ENCODE measurements at regions not wholly inside any gene's neighbourhood (a gene's known extent, or its start where the extent isn't known, plus 50 kb on each side); places are given as distances from the start of the nearest gene placed in this dataset.
"Not testable (repeated sequence)": the region's sequence is repeated elsewhere in the genome, so short reads cannot be mapped to it uniquely, and the experiment has no call there.

- no peak for DNase-seq
- Mint-ChIP-seq H3K27me3 (no peaks in the 10 kb centered on the region), H3K4me1 (no peaks in the 10 kb centered on the region), H3K36me3 (ENCODE audit: low read depth) (no peaks in the 10 kb centered on the region), H3K9me3 (peaks cover 11% of the 10 kb centered on the region), H3K27ac (no peak overlapping the region), H3K4me3 (no peak overlapping the region)
- ChIA-PET CTCF (no interaction called here), POLR2A (no interaction called here)
Measured at GRCh38 chr3:90068783-90069182, 961.4 kb downstream of the EPHA3 start.

GRCh38 chr3:90069748-90070147, 962.3 kb downstream of the EPHA3 start:
- Mint-ChIP-seq H3K9me3 (peaks cover 8% of the 10 kb centered on the region), H3K36me3 (ENCODE audit: low read depth) (no peaks in the 10 kb centered on the region), H3K27me3 (no peaks in the 10 kb centered on the region), H3K4me3 (no peak overlapping the region), H3K4me1 (no peaks in the 10 kb centered on the region), H3K27ac (no peak overlapping the region)
- DNase-seq, result no peak
- POLR2A ChIA-PET, result no interaction called here
- CTCF ChIA-PET, result no interaction called here

DNA sequence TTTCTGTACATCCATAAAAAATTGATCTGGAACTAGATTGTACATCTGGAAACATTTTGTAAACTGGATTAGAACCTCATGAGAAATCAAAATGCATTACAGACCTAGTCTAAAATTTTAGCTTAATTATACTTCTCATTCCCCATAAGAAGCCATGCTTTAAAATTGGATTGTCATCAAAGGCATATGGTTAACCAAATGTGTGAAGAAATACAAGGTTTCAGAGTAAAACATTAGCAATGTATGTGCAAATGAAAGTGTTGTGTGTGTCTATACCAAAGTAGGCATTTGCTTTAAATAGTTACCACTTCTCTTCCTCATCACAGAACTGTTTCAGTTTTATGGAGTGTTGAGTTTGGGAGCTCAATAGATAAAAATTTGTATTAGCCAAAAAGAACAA, 968.7 kb downstream of the EPHA3 start:
- POLR2A ChIA-PET, result no interaction called here
- Mint-ChIP-seq H3K4me3 (no peak overlapping the region), H3K9me3 (peaks cover 8% of the 10 kb centered on the region), H3K27ac (no peak overlapping the region), H3K27me3 (no peaks in the 10 kb centered on the region), H3K4me1 (no peaks in the 10 kb centered on the region), H3K36me3 (ENCODE audit: low read depth) (no peaks in the 10 kb centered on the region)
- CTCF ChIA-PET, result no interaction called here
- no peak for DNase-seq

- H3K4me3 Mint-ChIP-seq, result no peak overlapping the region
- no peaks in the 10 kb centered on the region for H3K9me3 Mint-ChIP-seq
- H3K27me3 Mint-ChIP-seq, result no peaks in the 10 kb centered on the region
- no peak for DNase-seq
- H3K27ac Mint-ChIP-seq, result no peak overlapping the region
- no peaks in the 10 kb centered on the region for H3K4me1 Mint-ChIP-seq
- ChIA-PET POLR2A (no interaction called here), CTCF (no interaction called here)
- no peaks in the 10 kb centered on the region for H3K36me3 Mint-ChIP-seq (ENCODE audit: low read depth)
Measured at GRCh38 chr3:90080988-90081387, 973.6 kb downstream of the EPHA3 start.

DNA sequence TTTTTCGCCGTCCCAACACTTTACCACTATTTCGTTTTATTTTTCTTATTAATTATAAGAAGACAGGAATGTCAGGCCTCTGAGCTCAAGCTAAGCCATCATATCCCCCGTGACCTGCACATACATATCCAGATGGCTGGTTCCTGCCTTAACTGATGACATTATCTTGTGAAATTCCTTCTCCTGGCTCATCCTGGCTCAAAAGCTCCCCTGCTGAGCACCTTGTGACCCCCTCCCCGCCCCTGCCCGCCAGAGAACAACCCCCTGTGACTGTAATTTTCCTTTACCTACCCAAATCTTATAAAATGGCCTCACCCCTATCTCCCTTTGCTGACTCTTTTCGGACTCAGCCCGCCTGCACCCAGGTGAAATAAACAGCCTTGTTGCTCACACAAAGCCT, 978.9 kb downstream of the EPHA3 start:
- H3K4me3 Mint-ChIP-seq; H3K27ac Mint-ChIP-seq; H3K36me3 Mint-ChIP-seq (ENCODE audit: low read depth); CTCF ChIA-PET; H3K4me1 Mint-ChIP-seq; DNase-seq; H3K9me3 Mint-ChIP-seq; H3K27me3 Mint-ChIP-seq; POLR2A ChIA-PET: not testable (repeated sequence)

- DNase-seq, result no peak
- Mint-ChIP-seq H3K4me3 (no peak overlapping the region), H3K9me3 (no peaks in the 10 kb centered on the region), H3K36me3 (ENCODE audit: low read depth) (no peaks in the 10 kb centered on the region), H3K27me3 (no peaks in the 10 kb centered on the region), H3K27ac (no peak overlapping the region), H3K4me1 (no peaks in the 10 kb centered on the region)
- CTCF ChIA-PET, result no interaction called here
- POLR2A ChIA-PET, result no interaction called here
Measured at GRCh38 chr3:90087703-90088102, 980.3 kb downstream of the EPHA3 start.

DNA sequence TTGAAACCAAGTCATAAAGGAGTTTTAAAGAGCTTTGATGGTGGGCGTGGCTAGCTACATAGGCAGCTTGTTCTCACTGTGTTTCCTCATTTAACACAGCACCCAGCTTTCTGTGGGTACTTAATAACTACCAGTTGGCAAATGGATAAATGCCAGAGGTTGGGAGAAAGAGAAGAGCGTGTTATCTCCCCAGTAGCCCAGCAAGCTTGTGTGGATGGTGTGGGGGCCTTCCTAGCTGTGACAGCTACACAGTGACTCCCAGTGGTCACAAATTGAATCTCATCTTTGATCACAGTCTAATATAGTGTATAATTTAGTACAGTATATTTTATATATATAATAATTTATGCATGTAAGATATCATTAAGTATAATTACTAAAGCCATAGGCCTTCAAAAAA, 984.1 kb downstream of the EPHA3 start:
- DNase-seq, result no peak
- CTCF ChIA-PET, result interaction anchor here (0.6 kb wide), 1 partner anchor 13 kb away, joined by 3 read pairs; no protein-coding TSS in a partner anchor
- H3K27me3 Mint-ChIP-seq, result no peaks in the 10 kb centered on the region
- H3K27ac Mint-ChIP-seq, result no peak overlapping the region
- no peaks in the 10 kb centered on the region for H3K36me3 Mint-ChIP-seq (ENCODE audit: low read depth)
- no peak overlapping the region for H3K4me3 Mint-ChIP-seq
- no peaks in the 10 kb centered on the region for H3K9me3 Mint-ChIP-seq
- POLR2A ChIA-PET, result no interaction called here
- H3K4me1 Mint-ChIP-seq, result no peaks in the 10 kb centered on the region

GRCh38 chr3:90092994-90093393, 985.6 kb downstream of the EPHA3 start:
- Mint-ChIP-seq H3K4me3 (no peak overlapping the region), H3K27ac (no peak overlapping the region), H3K4me1 (no peaks in the 10 kb centered on the region), H3K9me3 (no peaks in the 10 kb centered on the region), H3K27me3 (no peaks in the 10 kb centered on the region), H3K36me3 (ENCODE audit: low read depth) (no peaks in the 10 kb centered on the region)
- ChIA-PET POLR2A (no interaction called here), CTCF (no interaction called here)
- no peak for DNase-seq

DNA sequence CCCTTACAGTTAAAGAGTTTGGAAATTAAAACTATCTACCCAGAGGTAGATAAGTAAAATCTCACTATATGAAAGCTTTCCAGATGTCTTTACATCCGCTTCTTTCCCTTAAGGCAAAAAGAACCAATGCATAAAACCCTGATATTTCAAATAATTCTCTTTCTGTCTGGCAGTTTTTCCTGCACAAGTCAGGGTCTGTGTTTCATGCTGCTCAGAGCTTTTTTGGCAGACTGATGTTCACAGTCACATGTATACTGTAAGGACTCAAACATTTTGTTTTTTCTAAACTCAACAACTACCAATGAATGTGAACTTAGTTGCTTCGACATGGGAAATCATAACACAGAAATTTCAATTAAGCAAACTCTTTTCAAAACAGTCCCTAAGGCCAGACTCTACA, 988.4 kb downstream of the EPHA3 start:
- POLR2A ChIA-PET, result no interaction called here
- Mint-ChIP-seq H3K27ac (no peak overlapping the region), H3K4me1 (no peaks in the 10 kb centered on the region), H3K27me3 (no peaks in the 10 kb centered on the region), H3K4me3 (no peak overlapping the region), H3K9me3 (no peaks in the 10 kb centered on the region), H3K36me3 (ENCODE audit: low read depth) (no peaks in the 10 kb centered on the region)
- CTCF ChIA-PET, result no interaction called here
- no peak for DNase-seq

DNA sequence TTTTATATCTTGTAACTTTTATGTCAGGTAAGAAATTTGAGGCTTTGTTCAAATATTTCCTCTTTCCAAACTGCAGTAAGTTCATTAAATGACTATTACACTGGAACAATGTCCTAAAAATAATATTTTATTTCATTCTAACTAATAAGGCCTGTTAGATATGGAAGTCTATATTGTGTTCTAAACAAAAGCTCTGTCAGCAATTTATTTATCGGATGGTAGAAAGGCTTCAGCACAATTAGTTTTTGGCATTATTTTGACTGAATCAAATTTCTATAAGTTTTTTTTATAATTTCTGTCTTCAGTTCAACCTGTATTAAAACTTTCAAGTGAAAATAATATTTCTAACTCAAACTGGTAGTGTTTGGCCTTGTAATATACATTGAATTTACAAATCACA, 992.1 kb downstream of the EPHA3 start:
- Mint-ChIP-seq H3K4me1 (no peaks in the 10 kb centered on the region), H3K9me3 (peaks cover 6% of the 10 kb centered on the region), H3K27me3 (no peaks in the 10 kb centered on the region), H3K27ac (no peak overlapping the region), H3K36me3 (ENCODE audit: low read depth) (no peaks in the 10 kb centered on the region), H3K4me3 (no peak overlapping the region)
- CTCF ChIA-PET, result no interaction called here
- POLR2A ChIA-PET, result no interaction called here
- no peak for DNase-seq

- ChIA-PET POLR2A (no interaction called here), CTCF (no interaction called here)
- Mint-ChIP-seq H3K36me3 (ENCODE audit: low read depth) (no peaks in the 10 kb centered on the region), H3K27me3 (no peaks in the 10 kb centered on the region), H3K9me3 (peaks cover 9% of the 10 kb centered on the region), H3K27ac (no peak overlapping the region), H3K4me1 (no peaks in the 10 kb centered on the region), H3K4me3 (no peak overlapping the region)
- DNase-seq, result no peak
Measured at GRCh38 chr3:90102146-90102545, 994.7 kb downstream of the EPHA3 start.

GRCh38 chr3:90121326-90121725, 1013.9 kb downstream of the EPHA3 start:
- Mint-ChIP-seq H3K4me3 (no peak overlapping the region), H3K36me3 (ENCODE audit: low read depth) (no peaks in the 10 kb centered on the region), H3K27me3 (no peaks in the 10 kb centered on the region), H3K4me1 (no peaks in the 10 kb centered on the region), H3K9me3 (peaks cover 2% of the 10 kb centered on the region), H3K27ac (no peak overlapping the region)
- DNase-seq, result no peak
- ChIA-PET CTCF (no interaction called here), POLR2A (no interaction called here)

DNA sequence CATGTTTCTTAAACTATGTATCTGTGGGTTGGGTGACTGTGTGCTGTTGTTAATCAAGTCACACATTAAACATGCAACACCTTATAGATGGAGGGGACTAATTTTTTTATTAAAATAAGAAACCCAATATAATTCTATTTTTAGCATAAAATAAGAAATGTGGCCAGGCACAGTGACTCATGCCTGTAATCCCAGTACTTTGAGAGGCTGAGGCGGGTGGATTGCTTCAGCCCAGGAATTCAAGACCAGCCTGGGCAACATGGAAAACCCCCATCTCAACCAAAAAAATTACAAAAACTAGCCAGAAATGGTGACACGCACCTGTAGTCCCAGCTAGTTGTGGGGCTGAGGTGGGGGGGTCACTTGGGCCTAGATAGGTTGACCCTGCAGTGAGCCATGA, 1021.0 kb downstream of the EPHA3 start:
- Mint-ChIP-seq H3K27ac (no peak overlapping the region), H3K36me3 (ENCODE audit: low read depth) (no peaks in the 10 kb centered on the region), H3K27me3 (no peaks in the 10 kb centered on the region), H3K4me3 (no peak overlapping the region), H3K9me3 (peaks cover 6% of the 10 kb centered on the region), H3K4me1 (no peaks in the 10 kb centered on the region)
- CTCF ChIA-PET, result no interaction called here
- POLR2A ChIA-PET, result no interaction called here
- DNase-seq, result no peak

GRCh38 chr3:90129730-90130129, 1022.3 kb downstream of the EPHA3 start:
- Mint-ChIP-seq H3K4me3 (no peak overlapping the region), H3K36me3 (ENCODE audit: low read depth) (no peaks in the 10 kb centered on the region), H3K27ac (no peak overlapping the region), H3K4me1 (no peaks in the 10 kb centered on the region), H3K9me3 (peaks cover 8% of the 10 kb centered on the region), H3K27me3 (no peaks in the 10 kb centered on the region)
- ChIA-PET POLR2A (no interaction called here), CTCF (no interaction called here)
- DNase-seq, result no peak

GRCh38 chr3:90132197-90132596, 1024.8 kb downstream of the EPHA3 start:
- no peaks in the 10 kb centered on the region for H3K4me1 Mint-ChIP-seq
- H3K27ac Mint-ChIP-seq, result no peak overlapping the region
- ChIA-PET POLR2A (no interaction called here), CTCF (no interaction called here)
- no peak for DNase-seq
- no peaks in the 10 kb centered on the region for H3K36me3 Mint-ChIP-seq (ENCODE audit: low read depth)
- no peak overlapping the region for H3K4me3 Mint-ChIP-seq
- no peaks in the 10 kb centered on the region for H3K27me3 Mint-ChIP-seq
- peaks cover 3% of the 10 kb centered on the region for H3K9me3 Mint-ChIP-seq

All from activated CD4-positive, alpha-beta memory T cell treated with anti-CD3 and anti-CD28 coated beads, Interleukin-2, amount 10 ng/mL, durations not matched to agents 7 days and 5 days (primary cell).